A549 (cell line): ENCODE measurements at regions not wholly inside any gene's neighbourhood (a gene's known extent, or its start where the extent isn't known, plus 50 kb on each side); places are given as distances from the start of the nearest gene placed in this dataset.
"Not testable (repeated sequence)": the region's sequence is repeated elsewhere in the genome, so short reads cannot be mapped to it uniquely, and the experiment has no call there.

Experiments used
- ATAC-seq, 2 experiments: fragments of 200-7000 bp in 1 of 2; fragments of >200 bp in 1 of 2; cut with Nextera tagmentation in 1 of 2; cut with Tn5 transposase in 1 of 2; 3 replicates each; pipeline versions ENCODE4 v1.8.0 to v1.9.1; 2018 to 2020; ENCODE audit warnings: mild to moderate bottlenecking in 1 of 2, moderate library complexity in 1 of 2
- CTCF ChIA-PET: fragments of 300-600 bp; sonication (Branson Sonifier 250); formaldehyde crosslinking; extraction: SDS; loops from one replicate; lab custom pipeline; 2021; ENCODE audit warnings: antibody characterized with exemption, inconsistent platforms; lab: Yijun Ruan, JAX
- POLR2A ChIA-PET: fragments of 350-600 bp; formaldehyde crosslinking; extraction: SDS; loops from one replicate; lab custom pipeline; 2021; ENCODE audit warnings: antibody characterized with exemption, inconsistent platforms; lab: Yijun Ruan, JAX
- DNase-seq, 2 experiments: peaks; one replicate each; pipeline versions ENCODE4 v3.0.0 to v3.0.0-alpha.2; 2011 to 2016; ENCODE audit warnings: low read depth in 1 of 2, low spot score in 1 of 2
- FAIRE-seq: peaks from 2 replicates; lab custom pipeline; 2011; peaks lifted over from hg19 to GRCh38; lab: Jason Lieb, UNC
- H3K27ac ChIP-seq, 2 experiments: fragments of >200 bp; sonication (Bioruptor Twin); formaldehyde crosslinking; 3 replicates each; pipeline ENCODE4 v1.5.1; 2016 to 2017
- H3K4me1 ChIP-seq: fragments of >200 bp; sonication (Bioruptor Twin); formaldehyde crosslinking; 3 replicates; pipeline ENCODE4 v1.6.1; 2016
- H3K4me2 ChIP-seq: fragments of >200 bp; sonication (Bioruptor Twin); formaldehyde crosslinking; 3 replicates; pipeline ENCODE4 v1.6.1; 2016
- H3K4me3 ChIP-seq: fragments of >200 bp; sonication (Bioruptor Twin); formaldehyde crosslinking; 3 replicates; pipeline ENCODE4 v1.5.1; 2016
- H3K9me3 ChIP-seq: fragments of >200 bp; sonication (Bioruptor Twin); formaldehyde crosslinking; 3 replicates; pipeline ENCODE4 v1.6.1; 2016
- CEBPB ChIP-seq, 2 experiments: fragments of >200 bp in 1 of 2; sonication (Bioruptor Twin) in 1 of 2; formaldehyde crosslinking in 1 of 2; IDR thresholded peaks; 2 replicates each; pipeline ENCODE4 v1.6.1; 2012 to 2016
- CTCF ChIP-seq: fragments of >200 bp; sonication (Bioruptor Twin); formaldehyde crosslinking; IDR thresholded peaks from 3 replicates; pipeline ENCODE4 v1.5.1; 2016
- FOSL2 ChIP-seq, 2 experiments: fragments of 450-650 bp in 1 of 2; fragments of >200 bp in 1 of 2; sonication (Bioruptor Twin) in 1 of 2; formaldehyde crosslinking; IDR thresholded peaks; 2 replicates each; pipeline versions ENCODE4 v1.5.0 to v1.6.1; 2016 to 2020; ENCODE audit warnings: mild to moderate bottlenecking in 1 of 2, moderate library complexity in 1 of 2
- JUN ChIP-seq, 2 experiments: fragments of >200 bp; sonication (Bioruptor Twin); formaldehyde crosslinking; IDR thresholded peaks; 2 replicates in 1 of 2; 3 replicates in 1 of 2; pipeline ENCODE4 v1.6.1; 2016 to 2017
- JUNB ChIP-seq: fragments of >200 bp; sonication (Bioruptor Twin); formaldehyde crosslinking; IDR thresholded peaks from 2 replicates; pipeline ENCODE4 v1.6.1; 2016
- KDM5A ChIP-seq: fragments of 200-600 bp; sonication (generic); IDR thresholded peaks from 2 replicates; pipeline ENCODE4 v1.6.1; 2016; ENCODE audit warnings: antibody characterized with exemption, mild to moderate bottlenecking
- PHF8 ChIP-seq: fragments of 200-600 bp; sonication (generic); IDR thresholded peaks from 2 replicates; pipeline ENCODE4 v1.6.1; 2016; ENCODE audit warnings: low read depth, mild to moderate bottlenecking, antibody characterized with exemption, moderate library complexity, borderline replicate concordance
- POLR2A ChIP-seq: IDR thresholded peaks from 2 replicates; pipeline ENCODE4 v1.6.1; 2012; ENCODE audit warnings: mild to moderate bottlenecking, low read length
- RAD21 ChIP-seq, 2 experiments: fragments of >200 bp in 1 of 2; sonication (Bioruptor Twin) in 1 of 2; formaldehyde crosslinking in 1 of 2; IDR thresholded peaks in 1 of 2; conservative IDR thresholded peaks in 1 of 2; 2 replicates in 1 of 2; 3 replicates in 1 of 2; pipeline ENCODE4 v1.6.1; 2012 to 2018; ENCODE audit warnings: inconsistent platforms in 1 of 2
- WGBS: methylation state at CpG from one replicate; pipeline ENCODE4 v1.1.6; 2017; ENCODE audit errors: missing lambda C conversion rate; 5-methylcytosine and 5-hydroxymethylcytosine counted together
- TF ChIP-seq, protein P1 (sequence below): IDR thresholded peaks from 2 replicates; pipeline ENCODE4 v1.6.1; 2012; ENCODE audit warnings: low read depth, borderline replicate concordance
- TF ChIP-seq, protein P2 (sequence below): IDR thresholded peaks from 2 replicates; pipeline ENCODE4 v1.6.1; 2012

- CTCF ChIA-PET, H3K27ac ChIP-seq, ATAC-seq, H3K4me2 ChIP-seq, DNase-seq, H3K4me1 ChIP-seq, H3K4me3 ChIP-seq, POLR2A ChIA-PET, H3K9me3 ChIP-seq, FAIRE-seq: not testable (repeated sequence)
- no CpG with 5 or more reads among the region's 21 CpGs for WGBS
Observed at GRCh38 chr4:3947761-3948160, 181.6 kb downstream of the ADRA2C start.

DNA sequence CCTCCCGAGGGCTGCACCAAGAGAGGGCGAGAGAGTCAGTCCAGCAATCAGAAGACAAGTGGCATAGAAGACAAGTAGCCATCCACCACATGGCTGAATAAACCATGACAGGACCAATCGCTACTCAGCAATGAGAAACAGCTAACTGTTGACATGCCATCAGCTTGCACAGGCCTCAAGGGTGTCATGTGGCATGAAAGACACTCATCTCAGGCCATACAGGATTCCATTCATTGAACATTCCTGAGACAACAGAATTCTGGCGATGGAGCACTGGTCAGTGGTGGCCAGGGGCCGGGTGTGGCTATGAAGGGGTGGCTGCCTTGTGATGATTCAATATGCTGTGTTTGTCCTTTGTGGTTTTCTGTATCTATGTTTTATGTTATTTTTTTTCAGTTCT is 182.0 kb downstream of the ADRA2C start:
- DNase-seq, H3K4me2 ChIP-seq, FAIRE-seq, POLR2A ChIA-PET, CTCF ChIA-PET, H3K4me3 ChIP-seq, ATAC-seq, H3K4me1 ChIP-seq, H3K9me3 ChIP-seq, H3K27ac ChIP-seq: not testable (repeated sequence)
- 91% methylated on average over 5 of the region's 5 CpGs for WGBS

GRCh38 chr4:3949916-3950315 is 183.7 kb downstream of the ADRA2C start:
- CTCF ChIA-PET: interaction anchor here (0.8 kb wide), 1 partner anchor 56 kb away, joined by 3 read pairs; no protein-coding TSS in a partner anchor
- H3K27ac ChIP-seq, POLR2A ChIA-PET, H3K4me2 ChIP-seq, H3K4me3 ChIP-seq, ATAC-seq, H3K9me3 ChIP-seq, FAIRE-seq: not testable (repeated sequence)
- DNase-seq: peak; percentile 11 to 49
- WGBS: 60% methylated on average over 2 of the region's 5 CpGs
- peaks cover 11% of the 10 kb centered on the region; the same call in 1 of the 3 replicates for H3K4me1 ChIP-seq
- TF ChIP-seq RAD21 (conservative IDR thresholded peaks at IDR 0.05 in 1 of 2, IDR thresholded peaks at IDR 0.05 in 1 of 2) (peak in 1 of 2 experiments; percentile 42; a peak in 1 of 5 replicates), CTCF (peak; percentile 21; the same call in 2 of the 3 replicates)

DNA sequence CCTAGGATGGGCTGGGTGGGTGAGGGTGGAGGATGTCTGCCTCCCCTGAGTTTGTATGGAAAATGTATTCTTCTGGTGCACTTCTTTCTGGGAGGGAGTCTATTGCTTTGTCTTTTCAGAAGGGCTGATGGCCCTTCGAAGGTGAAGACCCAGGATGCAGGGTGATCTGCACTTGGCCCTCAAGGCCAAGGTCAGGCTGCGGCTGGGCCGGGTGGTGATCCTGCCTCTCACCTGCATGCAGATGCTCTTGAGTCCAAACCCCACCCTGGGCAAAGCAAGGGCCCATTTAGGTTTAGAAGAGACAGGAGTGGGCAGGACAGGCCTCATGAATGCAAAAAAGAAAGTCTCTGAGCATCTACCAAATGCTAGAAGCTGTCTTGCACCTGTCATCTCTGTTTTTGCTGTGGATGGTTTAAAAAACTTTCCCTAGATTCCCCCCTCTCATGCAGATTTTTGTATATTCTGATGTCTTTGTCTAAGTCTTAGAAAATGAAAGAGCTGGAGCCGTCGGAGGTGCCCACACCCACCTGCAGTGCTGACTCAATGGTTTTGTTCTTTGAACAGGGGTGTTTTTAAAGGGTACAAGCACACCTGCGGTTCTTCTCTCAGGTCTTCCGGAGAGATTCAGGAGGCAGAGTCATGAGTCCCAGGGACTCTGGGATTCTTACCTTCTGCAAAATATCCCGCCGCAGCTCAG is 186.4 kb downstream of the ADRA2C start:
- ATAC-seq, POLR2A ChIA-PET: not testable (repeated sequence)
- peak overlapping the region; percentile 26; the same call in 1 of the 3 replicates for H3K4me2 ChIP-seq

GRCh38 chr4:3953140-3953489 is 186.9 kb downstream of the ADRA2C start:
- H3K9me3 ChIP-seq, H3K27ac ChIP-seq, FAIRE-seq, H3K4me3 ChIP-seq, DNase-seq, POLR2A ChIA-PET, ATAC-seq: not testable (repeated sequence)
- 16% methylated on average over 4 of the region's 4 CpGs for WGBS
- Histone ChIP-seq H3K4me1 (peaks cover 11% of the 10 kb centered on the region; the same call in 1 of the 3 replicates), H3K4me2 (peak overlapping the region; percentile 26; the same call in 2 of the 3 replicates)
- CTCF ChIA-PET: interaction anchor here (1.0 kb wide), 1 partner anchor 10 kb away, joined by 3 read pairs; no protein-coding TSS in a partner anchor

More for the DNA sequence above, 186.4 kb downstream of the ADRA2C start:
- not testable (repeated sequence) for H3K27ac ChIP-seq, H3K4me3 ChIP-seq, H3K9me3 ChIP-seq, DNase-seq, FAIRE-seq
- WGBS: 91% methylated on average over 6 of the region's 9 CpGs
- H3K4me1 ChIP-seq: peaks cover 11% of the 10 kb centered on the region; the same call in 1 of the 3 replicates
- CTCF ChIA-PET: interaction anchor here (1.0 kb wide), 1 partner anchor 10 kb away, joined by 3 read pairs; no protein-coding TSS in a partner anchor

GRCh38 chr4:3954540-3955320 is 188.5 kb downstream of the ADRA2C start:
- peaks cover 11% of the 10 kb centered on the region; the same call in 1 of the 3 replicates for H3K4me1 ChIP-seq
- peak overlapping the region; percentile 82 for H3K4me2 ChIP-seq
- H3K9me3 ChIP-seq, POLR2A ChIA-PET, FAIRE-seq, CTCF ChIA-PET: not testable (repeated sequence)
- ATAC-seq (peak; percentile 44 to 54), DNase-seq (peak; percentile 51 to 88)
- peak overlapping the region; percentile 88 for H3K4me3 ChIP-seq
- WGBS: 0% methylated on average over 17 of the region's 53 CpGs
- TF ChIP-seq FOSL2 (IDR thresholded peaks at IDR 0.05) (0 out of 2 replicates have a peak, but pooled peaks have one; percentile 35), FOSL2 (CRISPR knock-in tag; IDR thresholded peaks at IDR 0.05) (peak; percentile 75), JUNB (peak; percentile 36; the same call in 1 of the 2 replicates), CEBPB (IDR thresholded peaks at IDR 0.05) (peak; percentile 56 to 85; a peak in 3 of 4 replicates), POLR2A (peak; percentile 64), JUN (IDR thresholded peaks at IDR 0.05) (0 out of 5 replicates have a peak, but pooled peaks of 1 of the 2 experiments have one; percentile 15), PHF8 (peak; percentile 20; the same call in 1 of the 2 replicates), KDM5A (0 out of 2 replicates have a peak, but pooled peaks have one; percentile 34)
- TF ChIP-seq, protein P1, sequence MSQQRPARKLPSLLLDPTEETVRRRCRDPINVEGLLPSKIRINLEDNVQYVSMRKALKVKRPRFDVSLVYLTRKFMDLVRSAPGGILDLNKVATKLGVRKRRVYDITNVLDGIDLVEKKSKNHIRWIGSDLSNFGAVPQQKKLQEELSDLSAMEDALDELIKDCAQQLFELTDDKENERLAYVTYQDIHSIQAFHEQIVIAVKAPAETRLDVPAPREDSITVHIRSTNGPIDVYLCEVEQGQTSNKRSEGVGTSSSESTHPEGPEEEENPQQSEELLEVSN: peak; percentile 26; the same call in 1 of the 2 replicates
- TF ChIP-seq, protein P2, sequence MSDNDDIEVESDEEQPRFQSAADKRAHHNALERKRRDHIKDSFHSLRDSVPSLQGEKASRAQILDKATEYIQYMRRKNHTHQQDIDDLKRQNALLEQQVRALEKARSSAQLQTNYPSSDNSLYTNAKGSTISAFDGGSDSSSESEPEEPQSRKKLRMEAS: peak; percentile 63
- peak overlapping the region; percentile 92 to 99 for H3K27ac ChIP-seq
